OCI-LY7 (cell line): ENCODE measurements at regions not wholly inside any gene's neighbourhood (a gene's known extent, or its start where the extent isn't known, plus 50 kb on each side); places are given as distances from the start of the nearest gene placed in this dataset.

Source experiments
- BruUV-seq: library from RNA; stranded (reverse); fragments of 400-500 nt; replicated peaks from 2 replicates; lab custom pipeline; 2021; lab: Mats Ljungman, UMichigan
- CTCF ChIA-PET: fragments of 300-600 bp; sonication (Branson Sonifier 250); formaldehyde crosslinking; loops from one replicate; lab custom pipeline; 2022; ENCODE audit warnings: antibody characterized with exemption; ENCODE audit not compliant: unreplicated experiment; lab: Charles Lee
- POLR2A ChIA-PET: fragments of 300-600 bp; sonication (Branson Sonifier 250); formaldehyde crosslinking; loops from one replicate; lab custom pipeline; 2022; ENCODE audit warnings: antibody characterized with exemption; lab: Charles Lee
- DNase-seq: peaks from one replicate; pipeline ENCODE4 v3.0.0-alpha.2; 2015; ENCODE audit warnings: low spot score
- H2AFZ ChIP-seq: fragments of 200-600 bp; sonication (generic), shearing (Covaris generic); 2 replicates; pipeline ENCODE4 v1.6.1; 2014; ENCODE audit warnings: mild to moderate bottlenecking, antibody characterized with exemption, low read length, moderate library complexity
- H3K27ac ChIP-seq: fragments of 200-600 bp; sonication (generic); 2 replicates; pipeline ENCODE4 v1.5.1; 2014; ENCODE audit warnings: mixed run types, low read depth, mild to moderate bottlenecking, moderate library complexity, low read length, inconsistent platforms; ENCODE audit not compliant: poor library complexity, severe bottlenecking
- H3K36me3 ChIP-seq: fragments of 200-600 bp; sonication (generic); 2 replicates; pipeline ENCODE4 v1.6.1; 2014; ENCODE audit warnings: mild to moderate bottlenecking, antibody characterized with exemption, low read length, moderate library complexity, mixed read lengths; ENCODE audit not compliant: insufficient read depth
- H3K4me1 ChIP-seq: fragments of 200-600 bp; sonication (generic); 2 replicates; pipeline ENCODE4 v1.5.1; 2014; ENCODE audit warnings: mild to moderate bottlenecking, low read length; ENCODE audit not compliant: insufficient read depth, poor library complexity, severe bottlenecking
- H3K4me2 ChIP-seq: fragments of 200-600 bp; sonication (generic); 2 replicates; pipeline ENCODE4 v1.6.1; 2014; ENCODE audit warnings: mild to moderate bottlenecking, low read length
- H3K4me3 ChIP-seq: fragments of 200-600 bp; sonication (generic); 2 replicates; pipeline ENCODE4 v1.5.1; 2014; ENCODE audit warnings: mild to moderate bottlenecking, low read depth, low read length; ENCODE audit not compliant: poor library complexity, severe bottlenecking
- H3K79me2 ChIP-seq: fragments of 200-600 bp; sonication (generic); 2 replicates; pipeline ENCODE4 v1.6.1; 2016; ENCODE audit warnings: low read depth, mild to moderate bottlenecking, low read length, moderate library complexity, mixed read lengths; ENCODE audit not compliant: insufficient read depth
- H3K9me2 ChIP-seq: fragments of 200-600 bp; sonication (generic); 2 replicates; pipeline ENCODE4 v1.6.1; 2016; ENCODE audit warnings: mild to moderate bottlenecking, low read length, mixed read lengths; ENCODE audit not compliant: insufficient read depth
- H3K9me3 ChIP-seq: fragments of 200-600 bp; sonication (generic); 2 replicates; pipeline ENCODE4 v1.6.1; 2014; ENCODE audit warnings: mild to moderate bottlenecking, mixed run types, low read length, mixed read lengths
- H4K20me1 ChIP-seq: fragments of 200-600 bp; sonication (generic); 2 replicates; pipeline ENCODE4 v1.6.1; 2014; ENCODE audit warnings: mild to moderate bottlenecking, antibody characterized with exemption, low read length, moderate library complexity, mixed read lengths; ENCODE audit not compliant: insufficient read depth
- EZH2phosphoT487 ChIP-seq: fragments of 200-600 bp; sonication (generic); IDR thresholded peaks from 2 replicates; pipeline ENCODE4 v1.6.1; 2018; ENCODE audit warnings: low read depth, borderline replicate concordance, mild to moderate bottlenecking, mixed run types, antibody characterized with exemption, low read length, moderate library complexity, mixed read lengths
- intact Hi-C: fragments of 100-400 bp; cut with micrococcal nuclease; formaldehyde crosslinking; loops from one replicate; pipeline ENCODE4 v1.10.0; 2022; ENCODE audit not compliant: unreplicated experiment
- TF ChIP-seq, protein P1 (sequence below): fragments of 200-600 bp; sonication (generic); conservative IDR thresholded peaks from 2 replicates; pipeline ENCODE4 v1.5.1; 2014; ENCODE audit warnings: mild to moderate bottlenecking, antibody characterized with exemption, low read length, moderate library complexity, mixed read lengths

DNA sequence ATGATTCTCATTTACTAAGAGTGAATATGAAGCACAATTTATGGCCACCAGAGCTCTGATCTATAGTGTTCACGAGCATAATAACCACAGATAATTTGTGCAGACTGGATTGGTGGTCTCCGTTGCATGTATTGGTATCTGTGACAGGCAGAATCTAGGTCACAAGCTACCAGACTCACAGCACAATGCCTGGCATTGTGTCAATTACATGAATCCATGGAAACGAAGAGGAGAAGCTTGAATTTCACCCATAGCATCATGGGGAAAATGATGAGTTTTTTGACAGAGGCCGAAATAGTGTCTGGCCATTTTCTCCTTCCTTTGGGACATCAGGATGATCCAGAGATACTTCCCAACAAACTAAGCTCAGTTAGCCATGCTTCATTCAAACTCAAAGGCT is 52.3 kb upstream of the TMEM170B start:
- CTCF ChIA-PET, result no interaction called here
- DNase-seq, result no peak
- Histone ChIP-seq H3K4me3 (no peak overlapping the region), H3K36me3 (no peaks in the 10 kb centered on the region), H3K79me2 (no peaks in the 10 kb centered on the region), H2AFZ (no peak overlapping the region), H3K4me1 (no peaks in the 10 kb centered on the region), H3K9me2 (no peaks in the 10 kb centered on the region), H3K4me2 (no peak overlapping the region), H3K27ac (no peak overlapping the region), H3K9me3 (no peaks in the 10 kb centered on the region), H4K20me1 (no peaks in the 10 kb centered on the region)
- intact Hi-C loops, result no loop called here
- no TSS peak for BruUV-seq
- POLR2A ChIA-PET, result interaction anchor here (0.6 to 1.6 kb wide), 6 partner anchors 11 to 251 kb away, joined by 3 to 9 read pairs (median 4); no protein-coding TSS in a partner anchor
- TF ChIP-seq EZH2phosphoT487, result no peak
- TF ChIP-seq, protein P1, sequence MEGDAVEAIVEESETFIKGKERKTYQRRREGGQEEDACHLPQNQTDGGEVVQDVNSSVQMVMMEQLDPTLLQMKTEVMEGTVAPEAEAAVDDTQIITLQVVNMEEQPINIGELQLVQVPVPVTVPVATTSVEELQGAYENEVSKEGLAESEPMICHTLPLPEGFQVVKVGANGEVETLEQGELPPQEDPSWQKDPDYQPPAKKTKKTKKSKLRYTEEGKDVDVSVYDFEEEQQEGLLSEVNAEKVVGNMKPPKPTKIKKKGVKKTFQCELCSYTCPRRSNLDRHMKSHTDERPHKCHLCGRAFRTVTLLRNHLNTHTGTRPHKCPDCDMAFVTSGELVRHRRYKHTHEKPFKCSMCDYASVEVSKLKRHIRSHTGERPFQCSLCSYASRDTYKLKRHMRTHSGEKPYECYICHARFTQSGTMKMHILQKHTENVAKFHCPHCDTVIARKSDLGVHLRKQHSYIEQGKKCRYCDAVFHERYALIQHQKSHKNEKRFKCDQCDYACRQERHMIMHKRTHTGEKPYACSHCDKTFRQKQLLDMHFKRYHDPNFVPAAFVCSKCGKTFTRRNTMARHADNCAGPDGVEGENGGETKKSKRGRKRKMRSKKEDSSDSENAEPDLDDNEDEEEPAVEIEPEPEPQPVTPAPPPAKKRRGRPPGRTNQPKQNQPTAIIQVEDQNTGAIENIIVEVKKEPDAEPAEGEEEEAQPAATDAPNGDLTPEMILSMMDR, result no peak

DNA sequence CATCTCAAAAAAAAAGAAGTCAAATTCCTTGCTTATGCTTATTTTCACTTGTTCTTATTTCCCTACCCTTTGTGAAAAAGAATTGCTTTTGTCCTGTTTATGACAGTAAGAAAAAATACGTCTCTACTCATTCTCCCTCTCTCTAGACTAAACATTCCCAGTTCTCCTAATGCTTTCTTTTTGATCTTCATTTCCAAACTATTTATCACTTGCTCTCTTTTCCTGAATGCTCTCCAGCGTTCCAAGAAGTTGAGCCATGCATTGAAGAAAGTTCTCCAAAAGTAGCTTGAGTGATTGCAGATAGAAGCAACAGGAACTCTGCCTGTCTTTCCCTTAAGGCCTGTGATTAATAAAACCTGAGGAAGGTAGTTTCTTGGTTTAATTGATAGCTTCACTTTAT is 53.1 kb upstream of the TMEM170B start:
- H3K79me2 ChIP-seq, result no peaks in the 10 kb centered on the region
- H4K20me1 ChIP-seq, result no peaks in the 10 kb centered on the region
- CTCF ChIA-PET, result no interaction called here
- no peaks in the 10 kb centered on the region for H3K36me3 ChIP-seq
- DNase-seq, result no peak
- H3K9me2 ChIP-seq, result no peaks in the 10 kb centered on the region
- no TSS peak for BruUV-seq
- H3K9me3 ChIP-seq, result no peaks in the 10 kb centered on the region
- H3K4me1 ChIP-seq, result no peaks in the 10 kb centered on the region
- TF ChIP-seq, protein P1, result no peak
- no peak for TF ChIP-seq EZH2phosphoT487
- no peak overlapping the region for H3K4me3 ChIP-seq
- no peak overlapping the region for H3K4me2 ChIP-seq
- H3K27ac ChIP-seq, result no peak overlapping the region
- intact Hi-C loops, result no loop called here
- H2AFZ ChIP-seq, result no peak overlapping the region
- POLR2A ChIA-PET, result interaction anchor here (0.7 to 1.6 kb wide), 3 partner anchors 10 to 19 kb away, joined by 3 to 9 read pairs (median 5); no protein-coding TSS in a partner anchor

DNA sequence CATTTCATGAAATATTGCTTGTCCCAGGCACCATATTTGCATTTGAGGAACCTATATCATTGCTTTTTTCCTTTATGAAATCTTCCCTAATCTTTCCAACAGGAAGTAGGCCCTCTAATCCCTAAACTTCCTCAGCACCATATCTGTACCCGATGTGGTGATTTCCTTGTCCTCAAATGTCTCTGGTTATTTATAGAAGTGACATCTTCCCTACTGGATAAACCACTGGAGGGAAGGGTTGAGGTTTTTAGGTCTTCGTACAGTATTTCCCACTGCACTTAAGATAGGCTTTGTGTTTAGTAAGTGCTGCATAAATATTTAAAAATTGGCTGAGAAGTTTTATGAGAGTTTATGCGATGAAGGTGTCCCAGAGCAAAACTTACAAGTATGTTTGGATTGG is 54.9 kb upstream of the TMEM170B start:
- Histone ChIP-seq H3K4me1 (no peaks in the 10 kb centered on the region), H3K4me3 (no peak overlapping the region), H3K27ac (no peak overlapping the region), H2AFZ (no peak overlapping the region), H3K79me2 (no peaks in the 10 kb centered on the region), H3K36me3 (no peaks in the 10 kb centered on the region), H3K9me3 (no peaks in the 10 kb centered on the region), H4K20me1 (no peaks in the 10 kb centered on the region), H3K9me2 (no peaks in the 10 kb centered on the region), H3K4me2 (no peak overlapping the region)
- TF ChIP-seq, protein P1, result no peak
- no peak for TF ChIP-seq EZH2phosphoT487
- ChIA-PET POLR2A (no interaction called here), CTCF (no interaction called here)
- intact Hi-C loops, result no loop called here
- no TSS peak for BruUV-seq
- DNase-seq, result no peak
